BE2C (cell line): ENCODE measurements at regions not wholly inside any gene's neighbourhood (a gene's known extent, or its start where the extent isn't known, plus 50 kb on each side); places are given as distances from the start of the nearest gene placed in this dataset.

Experiments used
- DNase-seq: peaks from one replicate; pipeline ENCODE4 v3.0.0-alpha.2; 2020
- H3K27me3 ChIP-seq: fragments of 250-450 bp; sonication (Bioruptor Pico); 2 replicates; pipeline ENCODE4 v1.5.1; 2020; ENCODE audit warnings: mild to moderate bottlenecking
- H3K36me3 ChIP-seq: fragments of 250-450 bp; sonication (Bioruptor Pico); 2 replicates; pipeline ENCODE4 v1.5.1; 2020; ENCODE audit warnings: mild to moderate bottlenecking
- H3K4me1 ChIP-seq: fragments of 250-450 bp; sonication (Bioruptor Pico); 2 replicates; pipeline ENCODE4 v1.5.1; 2020
- H3K4me3 ChIP-seq: 2 replicates; pipeline ENCODE4 v1.5.1; 2011; ENCODE audit warnings: low read depth, low read length
- H3K9me3 ChIP-seq: fragments of 250-450 bp; sonication (Bioruptor Pico); 2 replicates; pipeline ENCODE4 v1.5.1; 2020
- TF ChIP-seq, protein P1 (sequence below): IDR thresholded peaks from 2 replicates; pipeline ENCODE4 v1.5.1; 2012; ENCODE audit warnings: mild to moderate bottlenecking, low read depth, low read length

GRCh38 chr3:117168896-117169295, 459.3 kb downstream of the TUSC7 start:
- peak; percentile 58 for DNase-seq
- Histone ChIP-seq H3K4me1 (peaks cover 8% of the 10 kb centered on the region), H3K36me3 (no peaks in the 10 kb centered on the region), H3K4me3 (no peak overlapping the region), H3K27me3 (no peaks in the 10 kb centered on the region), H3K9me3 (no peaks in the 10 kb centered on the region)
- TF ChIP-seq, protein P1, sequence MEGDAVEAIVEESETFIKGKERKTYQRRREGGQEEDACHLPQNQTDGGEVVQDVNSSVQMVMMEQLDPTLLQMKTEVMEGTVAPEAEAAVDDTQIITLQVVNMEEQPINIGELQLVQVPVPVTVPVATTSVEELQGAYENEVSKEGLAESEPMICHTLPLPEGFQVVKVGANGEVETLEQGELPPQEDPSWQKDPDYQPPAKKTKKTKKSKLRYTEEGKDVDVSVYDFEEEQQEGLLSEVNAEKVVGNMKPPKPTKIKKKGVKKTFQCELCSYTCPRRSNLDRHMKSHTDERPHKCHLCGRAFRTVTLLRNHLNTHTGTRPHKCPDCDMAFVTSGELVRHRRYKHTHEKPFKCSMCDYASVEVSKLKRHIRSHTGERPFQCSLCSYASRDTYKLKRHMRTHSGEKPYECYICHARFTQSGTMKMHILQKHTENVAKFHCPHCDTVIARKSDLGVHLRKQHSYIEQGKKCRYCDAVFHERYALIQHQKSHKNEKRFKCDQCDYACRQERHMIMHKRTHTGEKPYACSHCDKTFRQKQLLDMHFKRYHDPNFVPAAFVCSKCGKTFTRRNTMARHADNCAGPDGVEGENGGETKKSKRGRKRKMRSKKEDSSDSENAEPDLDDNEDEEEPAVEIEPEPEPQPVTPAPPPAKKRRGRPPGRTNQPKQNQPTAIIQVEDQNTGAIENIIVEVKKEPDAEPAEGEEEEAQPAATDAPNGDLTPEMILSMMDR: no peak

DNA sequence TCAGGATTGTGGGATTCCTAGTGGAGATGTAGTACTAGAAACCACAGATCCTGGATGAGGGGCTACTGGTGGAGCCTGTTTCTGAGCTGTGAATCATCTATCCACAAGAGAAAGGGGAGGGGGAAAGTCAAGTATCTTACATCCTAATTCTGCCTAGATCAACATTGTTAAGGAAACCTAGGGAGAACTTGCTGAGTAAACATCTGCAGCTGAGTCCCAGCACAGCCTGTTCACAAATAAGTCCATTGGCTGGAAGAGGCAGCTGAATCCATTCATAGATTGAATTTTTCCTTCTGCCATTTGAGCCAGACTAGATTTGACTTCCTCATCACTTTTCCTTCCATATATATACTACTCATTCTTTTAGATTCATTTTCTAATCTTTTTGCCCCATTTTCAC, 460.5 kb downstream of the TUSC7 start:
- Histone ChIP-seq H3K4me1 (peaks cover 8% of the 10 kb centered on the region), H3K36me3 (no peaks in the 10 kb centered on the region), H3K27me3 (no peaks in the 10 kb centered on the region), H3K9me3 (no peaks in the 10 kb centered on the region), H3K4me3 (no peak overlapping the region)
- TF ChIP-seq, protein P1: no peak
- no peak for DNase-seq

- Histone ChIP-seq H3K9me3 (no peaks in the 10 kb centered on the region), H3K4me3 (no peak overlapping the region)
These were observed 461.5 kb downstream of the TUSC7 start for GRCh38 chr3:117171124-117171523.

GRCh38 chr3:117172426-117172825, 462.8 kb downstream of the TUSC7 start:
- Histone ChIP-seq H3K4me1 (peaks cover 13% of the 10 kb centered on the region), H3K36me3 (no peaks in the 10 kb centered on the region), H3K27me3 (no peaks in the 10 kb centered on the region), H3K9me3 (no peaks in the 10 kb centered on the region), H3K4me3 (no peak overlapping the region)
- no peak for DNase-seq
- TF ChIP-seq, protein P1: no peak

More at GRCh38 chr3:117171124-117171523, 461.5 kb downstream of the TUSC7 start:
- no peaks in the 10 kb centered on the region for H3K27me3 ChIP-seq
- DNase-seq: no peak
- TF ChIP-seq, protein P1: no peak
- H3K36me3 ChIP-seq: no peaks in the 10 kb centered on the region
- peaks cover 13% of the 10 kb centered on the region for H3K4me1 ChIP-seq

DNA sequence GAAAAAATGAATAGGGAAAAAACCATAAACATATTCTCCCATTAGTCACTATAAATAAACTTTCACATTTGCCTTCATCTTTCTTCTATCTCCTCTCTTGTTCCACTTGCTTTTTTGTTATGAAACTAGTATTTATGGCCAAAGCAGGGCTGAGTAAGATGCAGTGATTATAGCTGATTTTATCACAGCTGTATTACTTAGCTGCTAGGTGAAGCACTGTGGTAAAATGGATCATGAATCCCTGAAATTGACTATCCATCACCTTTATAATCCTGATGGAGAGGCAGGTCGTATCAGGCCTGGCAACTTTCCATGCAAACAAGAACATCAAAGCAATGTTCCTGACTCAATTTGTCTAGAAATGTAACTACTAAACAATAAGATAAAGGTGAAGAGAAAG, 471.6 kb downstream of the TUSC7 start:
- TF ChIP-seq, protein P1: no peak
- no peak for DNase-seq
- no peak overlapping the region for H3K4me3 ChIP-seq
- no peaks in the 10 kb centered on the region for H3K9me3 ChIP-seq
- no peaks in the 10 kb centered on the region for H3K36me3 ChIP-seq
- no peaks in the 10 kb centered on the region for H3K27me3 ChIP-seq
- H3K4me1 ChIP-seq: 0 out of 2 replicates have a peak, but pooled peaks cover 7% of the 10 kb centered on the region

DNA sequence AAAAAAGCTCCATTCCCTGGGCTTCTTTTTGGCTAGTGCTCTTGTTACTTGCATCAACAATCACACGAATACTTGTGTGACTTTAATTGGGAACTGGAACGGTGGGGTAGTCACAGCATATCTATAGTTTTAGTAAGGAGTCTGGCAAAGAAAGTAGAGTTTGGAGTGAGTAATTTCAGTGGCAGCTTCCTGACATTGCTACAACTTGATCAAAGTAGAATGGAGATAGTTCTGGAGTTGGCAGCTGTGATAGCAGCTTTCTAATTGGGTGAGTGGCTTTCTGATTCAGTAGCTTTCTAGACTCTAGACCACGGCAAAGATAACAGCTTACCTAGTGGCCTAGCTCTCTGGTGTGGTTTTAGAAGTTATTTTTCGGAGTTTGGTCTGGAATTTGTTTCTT, 475.0 kb downstream of the TUSC7 start:
- H3K4me1 ChIP-seq: 0 out of 2 replicates have a peak, but pooled peaks cover 7% of the 10 kb centered on the region
- TF ChIP-seq, protein P1: no peak
- no peak overlapping the region for H3K4me3 ChIP-seq
- no peaks in the 10 kb centered on the region for H3K36me3 ChIP-seq
- DNase-seq: no peak
- no peaks in the 10 kb centered on the region; the same call in 1 of the 2 replicates for H3K9me3 ChIP-seq
- H3K27me3 ChIP-seq: no peaks in the 10 kb centered on the region
